GM18858 (cell line): ENCODE measurements at regions not wholly inside any gene's neighbourhood (a gene's known extent, or its start where the extent isn't known, plus 50 kb on each side); places are given as distances from the start of the nearest gene placed in this dataset.

Experiments used
- ATAC-seq: cut with Tn5 transposase; IDR thresholded peaks from one replicate; pipeline ENCODE4 v1.9.1; 2021; ENCODE audit not compliant: unreplicated experiment

DNA sequence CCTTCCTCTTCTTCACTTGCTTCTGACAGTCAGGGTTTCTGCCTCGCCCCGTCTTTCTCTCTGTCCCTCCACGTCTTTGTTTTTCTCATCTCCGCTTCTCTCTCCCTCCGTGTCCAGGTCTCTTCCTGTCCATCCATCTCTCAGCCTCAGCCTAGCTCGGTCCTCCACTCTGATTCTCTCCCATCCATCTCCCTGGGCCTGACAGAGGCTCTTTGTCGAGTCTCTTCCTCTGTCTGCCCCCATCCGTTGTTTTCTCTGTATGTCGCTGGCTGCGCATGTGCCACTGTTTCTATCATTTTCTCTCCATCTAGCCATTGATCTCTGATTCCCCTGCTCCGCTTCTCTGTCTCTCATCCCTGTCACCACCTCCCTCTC, 328.9 kb upstream of the TBX3 start:
- ATAC-seq = no peak

DNA sequence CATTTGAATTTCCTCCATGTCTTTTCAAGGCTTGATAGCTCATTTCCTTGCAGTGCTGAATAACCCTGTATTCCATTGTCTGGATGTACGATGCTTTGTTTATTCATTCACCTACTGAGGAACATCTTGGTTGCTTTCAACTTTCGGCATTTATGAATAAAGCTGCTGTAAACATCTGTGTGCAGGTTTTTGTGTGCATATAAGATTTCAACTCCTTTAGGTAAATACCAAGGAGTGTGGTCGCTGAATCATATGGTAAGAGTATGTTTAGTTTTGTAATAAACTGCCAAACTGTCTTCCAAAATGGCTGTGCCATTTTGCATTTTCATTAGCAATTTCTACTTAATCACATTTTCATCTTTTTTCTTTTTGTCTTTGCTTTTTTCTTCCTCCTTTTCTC, 327.7 kb upstream of the TBX3 start:
- ATAC-seq = no peak

DNA sequence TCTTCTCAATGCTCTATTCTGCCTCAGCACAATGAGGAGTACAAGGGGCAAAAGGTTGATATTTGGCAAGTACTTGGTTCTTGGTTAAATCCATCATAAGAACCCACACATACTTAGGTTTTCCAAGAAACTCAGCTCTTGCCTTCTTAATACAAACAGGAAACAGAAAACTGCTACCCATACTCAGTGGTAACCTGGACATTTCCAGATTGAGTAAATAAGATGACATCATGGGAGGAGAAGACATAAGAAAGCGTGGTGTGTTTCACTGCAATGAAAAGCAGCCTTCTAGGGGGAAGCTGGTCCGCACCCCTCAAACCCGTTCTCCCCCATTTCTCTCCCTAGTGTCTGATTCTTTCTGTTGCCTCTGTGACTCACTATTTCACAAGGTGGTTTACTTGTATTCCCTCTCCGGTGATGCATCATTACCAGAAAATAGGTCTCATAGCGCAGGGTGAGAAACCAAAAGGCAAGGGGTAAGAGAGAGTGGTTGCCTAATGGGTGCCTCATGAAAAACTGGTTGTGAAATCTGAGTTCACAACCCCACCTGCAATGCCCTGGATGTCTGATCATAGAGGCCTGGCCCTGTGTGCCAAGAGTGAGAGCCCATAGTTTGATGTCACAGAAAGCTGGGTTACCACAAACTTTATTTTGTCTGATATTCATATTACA, 326.5 kb upstream of the TBX3 start:
- no peak for ATAC-seq

DNA sequence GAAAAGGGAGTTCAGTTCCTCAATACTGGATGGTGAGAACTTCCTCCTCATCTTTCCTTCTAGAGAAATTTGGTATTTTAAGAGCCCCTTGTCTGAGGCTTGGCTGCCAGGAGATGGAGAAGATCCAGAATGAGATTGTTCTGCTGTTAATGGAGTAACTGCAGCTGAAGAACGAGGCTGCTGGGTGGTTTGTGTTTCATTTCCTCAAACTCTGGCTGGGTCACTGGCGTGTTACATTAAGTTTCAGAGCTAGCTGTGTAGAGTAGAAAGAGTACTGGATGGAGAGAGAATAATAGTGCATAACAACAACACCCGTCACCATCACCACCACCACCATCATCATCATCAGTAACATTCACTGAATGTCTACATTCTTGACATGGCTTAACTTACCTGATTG, 325.0 kb upstream of the TBX3 start:
- peak; percentile 57 for ATAC-seq

DNA sequence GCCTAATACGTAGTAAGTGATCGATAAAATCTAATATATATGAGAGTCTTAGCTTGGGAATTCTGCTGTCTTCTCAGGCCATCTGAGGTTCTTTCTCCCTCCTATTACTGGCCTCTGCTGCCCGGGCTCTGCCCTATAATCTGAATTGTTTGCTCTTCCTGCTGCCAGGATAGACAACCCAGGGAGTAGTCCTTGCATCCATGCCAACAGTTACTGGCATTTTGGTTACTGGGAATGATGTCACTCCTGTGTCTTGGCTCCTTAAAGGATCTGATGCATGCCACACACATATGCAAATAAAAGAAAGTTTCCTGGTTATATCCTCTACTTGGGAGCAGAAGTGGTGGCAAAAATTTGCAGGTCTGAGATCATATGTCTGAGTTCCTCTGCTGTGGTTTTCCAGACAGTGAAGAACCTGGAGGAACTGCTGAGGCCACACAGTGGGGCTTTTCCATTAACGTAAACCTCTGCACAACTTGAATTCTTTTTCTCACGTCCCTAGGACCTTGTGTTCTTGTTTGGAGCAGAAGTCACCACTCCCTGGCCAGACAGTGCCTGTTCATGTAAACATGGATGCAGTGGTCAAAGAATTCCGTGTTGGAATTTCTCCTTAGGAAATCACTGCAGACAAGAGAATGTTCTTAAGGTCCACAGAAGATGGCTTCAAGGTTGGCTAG, 320.6 kb upstream of the TBX3 start:
- no peak for ATAC-seq

DNA sequence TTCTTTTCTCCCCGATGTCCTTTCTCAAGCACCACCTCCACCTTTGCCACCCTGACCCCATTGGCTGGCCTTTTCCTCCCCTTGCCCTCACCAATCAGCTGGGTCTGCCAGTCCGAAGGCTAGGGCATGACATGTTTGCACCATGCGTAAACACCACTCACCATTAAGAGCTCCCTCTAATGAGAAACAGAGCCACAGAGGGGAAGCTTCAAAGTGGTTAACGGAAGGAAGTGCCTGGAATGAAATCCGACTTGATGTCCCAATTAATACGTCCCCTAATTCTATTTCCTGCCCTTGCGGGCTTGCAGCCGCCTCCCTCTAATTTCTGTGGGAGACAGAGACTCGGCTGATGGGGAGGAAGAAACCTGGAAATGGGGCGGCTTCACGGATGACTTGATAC, 318.5 kb upstream of the TBX3 start:
- no peak for ATAC-seq

DNA sequence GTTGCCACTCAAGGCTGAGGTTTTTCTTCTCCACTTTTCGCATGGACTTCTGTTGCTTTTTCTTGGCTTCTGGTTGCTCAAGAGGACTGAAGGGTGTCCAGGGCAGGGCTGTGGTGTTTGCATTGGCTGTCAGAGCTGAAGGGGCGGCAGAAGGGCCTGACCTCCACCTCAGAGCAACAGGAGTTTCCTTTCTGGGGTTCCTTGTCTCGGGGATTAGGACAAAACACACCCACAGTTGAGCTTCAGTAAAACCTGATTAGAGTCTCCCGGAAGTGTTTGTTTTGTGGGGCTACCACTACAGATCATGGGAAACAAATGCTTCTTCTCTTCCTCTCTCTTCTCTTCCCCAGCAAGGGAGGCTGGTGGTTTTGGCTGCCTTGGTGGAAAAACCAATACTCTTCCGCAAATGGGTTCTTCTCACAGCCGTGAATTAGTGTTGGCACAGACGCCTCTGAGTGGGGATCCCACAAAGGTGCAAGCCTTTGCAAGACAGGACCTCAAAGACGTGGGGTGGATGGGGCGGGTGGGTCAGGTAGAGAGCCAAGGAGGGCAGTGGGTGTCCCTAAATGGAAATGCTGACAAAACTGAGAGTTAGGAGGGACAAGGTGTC, 317.7 kb upstream of the TBX3 start:
- ATAC-seq = no peak

DNA sequence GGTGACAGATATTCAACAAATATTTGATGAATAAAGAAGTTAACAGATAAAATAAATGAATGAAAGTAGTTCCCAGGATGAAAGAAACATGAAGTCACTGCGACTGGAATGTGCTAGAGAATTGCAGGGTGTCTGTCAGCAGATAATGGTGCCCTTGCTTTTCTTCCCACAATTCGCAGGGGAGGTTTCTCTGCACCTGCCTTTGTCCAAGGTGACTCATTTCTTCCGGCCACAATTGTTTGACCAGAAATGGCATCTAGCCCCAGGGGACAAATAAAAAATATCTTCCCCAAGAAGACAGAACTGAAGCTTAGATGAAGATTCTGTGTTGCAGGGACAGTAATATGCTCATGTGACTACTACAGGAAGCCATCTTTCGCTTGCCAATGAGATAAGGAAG, 316.1 kb upstream of the TBX3 start:
- ATAC-seq = no peak

DNA sequence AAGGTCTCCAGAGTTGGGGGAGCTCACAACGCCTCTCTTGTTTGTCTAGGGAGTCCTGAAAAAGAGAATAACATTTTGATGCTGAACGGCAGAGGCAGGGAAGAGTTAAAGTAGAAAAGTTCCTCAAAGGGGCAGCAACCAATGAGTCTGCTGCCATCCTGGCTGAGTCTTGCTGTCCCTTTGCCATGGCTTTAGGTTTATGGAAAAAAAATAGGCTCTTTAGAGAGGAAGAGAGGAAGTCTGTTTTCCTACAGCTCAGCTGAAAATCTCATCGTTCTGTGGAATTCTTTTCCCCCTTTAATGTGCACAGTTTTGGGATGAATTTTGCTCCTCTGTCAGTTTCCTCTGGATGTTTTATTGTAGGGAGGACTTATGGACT, 314.8 kb upstream of the TBX3 start:
- no peak for ATAC-seq

DNA sequence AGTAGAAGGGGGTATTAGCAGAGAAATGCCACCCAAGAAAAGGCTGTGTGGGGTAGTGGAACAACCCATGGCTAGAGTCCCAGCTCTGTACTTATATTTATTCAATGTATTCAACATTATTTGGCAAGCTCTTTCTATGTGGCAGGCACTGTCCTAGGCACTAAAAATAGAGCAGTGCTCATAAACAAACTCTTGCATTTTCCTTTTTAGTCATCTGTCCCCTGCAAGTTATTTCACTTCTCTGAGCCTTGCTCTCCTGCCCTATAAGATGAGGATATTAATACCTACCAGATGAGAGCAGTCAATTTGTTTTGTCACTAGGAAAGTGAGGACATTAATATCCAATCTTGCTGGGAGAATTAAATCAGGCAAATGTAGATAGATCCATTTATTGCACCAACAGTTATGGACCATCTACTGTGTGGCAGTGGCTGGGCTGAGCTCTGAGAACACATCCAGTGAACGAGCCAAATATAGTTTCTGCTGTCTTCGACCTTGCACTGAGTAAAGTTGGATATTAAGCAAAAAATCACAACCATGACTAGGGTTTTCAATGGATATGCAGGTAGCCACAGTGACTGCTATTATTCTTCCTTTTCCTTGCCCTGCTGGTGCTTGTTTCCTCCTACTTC, 314.3 kb upstream of the TBX3 start:
- ATAC-seq = no peak

DNA sequence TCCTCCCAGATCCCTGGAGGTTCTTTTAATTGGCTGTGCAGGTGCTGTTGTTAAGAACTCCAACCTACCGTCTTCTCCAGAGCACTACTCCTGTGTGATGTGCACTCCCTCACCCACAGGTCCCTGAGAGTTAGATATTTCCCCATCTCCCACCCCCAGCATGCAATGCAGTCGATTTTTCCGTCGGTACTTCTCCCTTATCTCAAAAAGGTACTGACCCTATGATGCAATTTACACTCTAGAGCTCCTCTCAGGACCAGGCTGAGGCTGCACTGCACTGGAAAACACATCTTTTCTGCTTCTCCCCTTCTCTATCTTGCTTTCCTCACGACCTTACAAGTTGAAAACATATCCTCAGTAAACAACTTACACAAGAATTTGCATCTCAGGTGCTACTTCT, 312.4 kb upstream of the TBX3 start:
- ATAC-seq = no peak

DNA sequence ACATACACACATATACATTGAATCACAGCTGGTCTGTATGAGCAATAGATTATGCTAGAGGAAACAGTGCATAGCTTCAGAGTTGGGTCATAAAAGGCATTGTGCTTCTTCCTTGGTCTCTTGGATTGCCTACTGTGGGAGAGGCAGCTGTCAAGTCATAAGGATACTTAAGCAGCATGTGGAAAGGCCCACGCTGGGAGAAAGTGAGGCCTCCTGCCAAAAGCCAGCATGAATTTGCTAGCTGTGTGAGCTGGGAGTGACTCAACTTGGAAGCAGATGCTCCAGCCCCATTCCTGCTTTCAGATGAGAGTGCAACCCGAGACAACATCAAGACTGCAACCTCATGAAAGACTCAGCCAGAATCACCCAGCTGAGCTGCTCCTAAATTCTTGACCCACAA, 311.9 kb upstream of the TBX3 start:
- no peak for ATAC-seq

DNA sequence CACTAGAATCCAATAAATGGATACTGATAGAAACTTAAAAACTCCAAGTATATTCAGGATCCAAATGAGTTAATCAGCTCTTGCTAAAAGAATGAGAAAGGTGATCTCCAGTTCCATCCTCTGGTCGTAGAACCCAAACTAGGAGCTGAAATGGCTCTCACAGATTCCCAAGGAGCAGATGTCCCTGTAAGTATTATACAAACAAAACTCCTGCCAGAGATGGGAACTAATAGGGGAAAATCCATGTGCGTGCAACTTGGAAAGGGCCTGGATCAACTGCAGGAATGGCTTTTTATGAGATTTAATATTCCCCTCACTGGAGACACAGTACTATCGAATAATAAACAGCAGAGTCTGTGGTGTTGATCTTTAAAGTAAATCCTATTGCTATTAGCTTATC, 309.2 kb upstream of the TBX3 start:
- ATAC-seq = no peak

DNA sequence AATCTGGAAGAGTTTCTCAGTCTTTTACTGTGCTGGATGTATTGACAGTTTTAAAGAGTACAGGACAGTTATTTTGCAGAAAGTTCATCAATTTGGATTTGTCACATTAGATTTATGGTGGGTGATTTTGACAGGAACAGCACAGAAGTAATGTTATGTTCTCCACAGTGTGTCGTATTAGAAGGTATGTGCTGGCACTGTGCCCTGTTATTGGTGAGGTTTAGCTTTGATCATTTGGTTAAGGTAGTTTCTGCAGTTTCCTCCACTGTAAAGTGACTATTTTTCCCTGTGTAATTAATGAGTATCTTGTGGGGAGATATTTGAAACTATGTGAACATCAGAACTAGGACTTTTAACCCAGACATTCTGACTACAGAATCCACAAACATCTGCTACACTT, 308.5 kb upstream of the TBX3 start:
- no peak for ATAC-seq

DNA sequence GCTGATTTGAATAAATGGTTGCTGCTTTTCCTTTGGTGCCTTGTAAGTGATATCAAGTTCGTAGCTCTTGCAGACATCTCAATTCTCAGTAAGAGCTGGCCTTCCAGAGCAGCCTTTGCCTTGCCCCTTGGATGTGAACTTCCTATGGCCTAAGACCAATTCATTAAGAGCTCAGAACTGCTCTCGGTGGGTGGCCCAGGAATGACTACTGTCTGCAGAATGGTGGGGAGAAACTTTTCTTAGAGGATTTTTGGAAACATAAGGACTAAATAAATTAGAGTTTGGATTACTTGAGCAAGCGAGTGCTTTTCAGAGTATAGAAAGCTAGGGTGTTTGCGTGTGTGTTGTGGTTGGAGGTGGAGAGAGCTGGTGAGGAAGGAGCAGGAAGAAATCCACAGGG, 306.4 kb upstream of the TBX3 start:
- ATAC-seq = no peak

DNA sequence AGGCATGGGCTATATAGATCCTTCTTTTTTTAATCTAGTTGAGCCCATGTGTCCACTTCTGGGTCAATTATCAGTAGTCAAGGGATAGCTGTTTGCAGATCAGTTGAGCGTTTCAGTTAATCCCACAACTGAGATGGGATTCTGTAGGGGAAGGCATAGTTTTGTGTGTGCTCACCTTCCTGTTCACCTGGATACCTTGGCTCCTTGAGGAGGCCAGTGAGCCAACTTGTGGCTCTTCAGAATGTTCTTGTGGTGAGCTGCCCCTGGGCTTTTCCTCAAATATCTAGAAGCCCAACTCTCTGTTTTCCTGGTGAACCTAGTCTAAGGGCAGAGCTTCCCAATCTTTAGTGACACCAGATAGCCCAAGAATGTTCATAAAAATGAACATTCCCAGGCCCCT, 302.9 kb upstream of the TBX3 start:
- ATAC-seq = no peak

DNA sequence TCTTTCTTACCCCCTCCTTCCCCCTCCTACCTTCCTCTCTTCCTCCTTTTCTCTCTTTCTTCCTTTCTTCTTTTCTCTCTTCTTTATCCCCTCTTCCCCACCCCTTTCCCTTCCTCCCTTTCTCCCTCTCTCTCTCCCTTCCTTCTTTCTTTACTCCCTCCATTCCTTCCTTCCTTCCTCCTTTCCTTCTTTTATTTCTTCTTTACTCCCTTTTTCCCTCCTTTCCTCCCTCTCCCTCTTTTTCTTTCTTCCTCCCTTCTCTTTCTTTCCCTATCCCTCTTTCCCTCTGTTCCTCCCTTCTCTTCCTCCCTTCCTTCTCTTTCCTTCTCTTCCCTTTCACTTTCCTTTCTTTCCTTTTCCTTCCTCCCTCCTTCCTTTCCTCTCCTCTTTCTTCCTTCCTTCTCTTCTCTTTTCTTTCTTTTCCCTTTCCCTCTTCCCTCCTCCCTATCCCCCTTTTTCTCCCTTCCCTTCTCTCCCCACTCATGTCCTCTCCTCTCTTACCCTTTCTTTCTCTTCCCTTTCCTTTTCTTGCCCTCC, 302.3 kb upstream of the TBX3 start:
- ATAC-seq = no peak

DNA sequence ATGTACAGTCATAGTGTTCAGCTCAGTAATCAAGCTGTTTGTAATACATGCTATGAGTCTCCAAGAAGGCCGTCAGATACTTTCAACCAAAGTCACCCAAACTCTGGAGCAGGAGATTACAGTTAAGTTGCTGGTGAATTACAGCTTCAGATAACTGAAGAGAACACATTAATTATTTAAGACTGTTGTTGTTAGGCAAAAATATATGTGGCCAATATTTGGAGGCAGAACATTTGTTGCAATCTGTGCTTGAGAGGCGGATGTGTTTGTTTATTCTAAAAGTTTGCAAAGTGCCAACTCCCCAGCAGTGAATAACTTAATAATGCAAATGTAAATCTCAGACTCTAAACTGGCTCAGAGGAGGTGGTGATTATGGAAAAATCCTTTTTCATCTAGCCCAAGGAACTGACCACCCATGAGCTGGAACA, 300.7 kb upstream of the TBX3 start:
- ATAC-seq = no peak

DNA sequence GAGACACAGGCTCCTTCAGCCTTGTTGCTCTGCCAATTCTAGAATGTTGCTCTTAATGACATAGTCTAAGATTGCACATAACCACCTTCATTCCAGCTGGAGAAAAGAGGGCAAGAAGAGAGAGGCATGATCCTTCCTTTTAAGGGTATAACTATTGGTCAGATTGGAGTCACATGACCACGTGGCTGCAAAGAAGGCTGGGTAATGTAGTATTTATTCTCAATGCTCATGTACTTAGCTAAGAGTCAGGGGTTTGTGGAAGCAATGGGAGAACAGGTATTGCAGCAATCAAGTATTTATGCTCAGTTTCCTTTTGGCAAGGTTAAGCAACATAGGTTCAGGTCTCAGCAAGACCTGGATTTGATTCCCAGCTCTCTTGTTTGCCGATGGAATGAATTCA, 298.8 kb upstream of the TBX3 start:
- ATAC-seq = no peak

DNA sequence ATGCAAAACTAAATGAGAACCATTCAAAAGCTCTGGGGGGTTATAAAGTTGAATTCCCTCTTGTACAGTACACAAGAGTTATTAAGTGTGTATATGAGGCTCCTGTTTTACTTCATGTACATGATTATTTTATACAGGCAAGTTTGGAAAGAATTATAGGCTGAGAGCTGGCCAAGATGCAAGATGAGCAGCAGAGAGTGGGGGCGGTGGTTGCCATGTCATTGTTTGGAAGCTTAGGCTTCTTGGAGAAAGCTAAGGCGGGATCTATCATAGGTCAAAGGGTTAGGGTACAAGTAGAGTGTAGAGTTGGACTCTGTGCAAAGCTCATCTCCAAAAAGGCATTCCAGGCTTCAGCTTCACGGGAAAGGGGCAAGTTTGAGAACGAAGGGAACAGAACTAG, 297.1 kb upstream of the TBX3 start:
- ATAC-seq = no peak

DNA sequence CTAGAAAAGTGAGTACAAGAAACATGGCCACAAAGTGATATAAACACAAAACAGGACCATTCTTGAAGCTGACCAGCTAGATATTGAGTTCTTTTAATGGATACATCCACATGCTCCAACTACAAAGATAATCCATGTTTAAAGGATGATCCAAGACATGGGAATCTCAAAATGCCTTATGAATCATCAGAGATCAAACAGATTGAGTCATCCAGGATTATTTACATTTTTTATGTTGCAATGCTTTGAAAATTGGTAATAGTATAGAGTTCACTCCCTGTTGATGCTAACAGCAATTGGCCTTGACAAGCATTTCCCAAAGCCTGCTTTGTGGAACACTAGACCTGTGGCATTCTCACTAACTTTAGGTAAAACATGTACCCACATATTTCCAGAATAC, 293.0 kb upstream of the TBX3 start:
- ATAC-seq = no peak

DNA sequence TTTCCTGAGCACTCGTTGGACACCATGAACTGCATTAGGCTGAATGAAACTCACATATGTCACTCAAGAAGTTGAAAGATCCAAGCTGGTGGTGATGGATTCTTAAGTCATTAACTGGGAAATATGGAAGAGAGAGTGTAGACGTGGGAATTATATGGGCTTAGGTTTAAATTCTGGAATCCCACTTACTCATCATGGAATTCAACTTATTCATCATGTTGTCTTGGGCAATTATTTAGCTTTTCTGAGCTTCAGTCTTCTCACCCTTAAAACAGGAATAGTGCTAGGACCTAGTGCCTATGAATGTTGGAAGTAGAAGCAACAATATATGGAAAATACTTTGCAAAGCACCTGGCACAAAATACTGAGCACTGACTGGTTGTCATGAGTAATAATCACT, 292.4 kb upstream of the TBX3 start:
- ATAC-seq = no peak
